ENCODE measurements at regions not wholly inside any gene's neighbourhood (a gene's known extent, or its start where the extent isn't known, plus 50 kb on each side); places are given as distances from the start of the nearest gene placed in this dataset.
A peak's percentile ranks its signal among the peaks of the same experiment; 100 is the strongest.
"Not testable (repeated sequence)": the region's sequence is repeated elsewhere in the genome, so short reads cannot be mapped to it uniquely, and the experiment has no call there.

GRCh38 chr11:67804435-67805252 is 130.2 kb upstream of the ALDH3B2 start:
- DNase-seq: peak; percentile 39

- not testable (repeated sequence) for DNase-seq
Observed at GRCh38 chr11:67803519-67803918, 129.1 kb upstream of the ALDH3B2 start.

- not testable (repeated sequence) for DNase-seq
Observed at GRCh38 chr11:67803055-67803454, 128.6 kb upstream of the ALDH3B2 start.

- DNase-seq: not testable (repeated sequence)
Observed at GRCh38 chr11:67802623-67803022, 128.2 kb upstream of the ALDH3B2 start.

GRCh38 chr11:67801397-67801796 is 127.0 kb upstream of the ALDH3B2 start:
- DNase-seq: not testable (repeated sequence)

- DNase-seq: not testable (repeated sequence)
Observed at GRCh38 chr11:67800591-67800990, 126.2 kb upstream of the ALDH3B2 start.

GRCh38 chr11:67799808-67800207 is 125.4 kb upstream of the ALDH3B2 start:
- DNase-seq: not testable (repeated sequence)

GRCh38 chr11:67797726-67798521 is 123.5 kb upstream of the ALDH3B2 start:
- not testable (repeated sequence) for DNase-seq

- DNase-seq: no peak
Observed at GRCh38 chr11:67795746-67796145, 121.3 kb upstream of the ALDH3B2 start.

GRCh38 chr11:67793750-67794149 is 119.3 kb upstream of the ALDH3B2 start:
- not testable (repeated sequence) for DNase-seq

- peak; percentile 33 for DNase-seq
Observed at GRCh38 chr11:67792273-67792990, 118.0 kb upstream of the ALDH3B2 start.

- not testable (repeated sequence) for DNase-seq
Observed at GRCh38 chr11:67791598-67792170, 117.3 kb upstream of the ALDH3B2 start.

- DNase-seq: not testable (repeated sequence)
Observed at GRCh38 chr11:67788341-67788695, 113.9 kb upstream of the ALDH3B2 start.

- not testable (repeated sequence) for DNase-seq
Observed at GRCh38 chr11:67787681-67788340, 113.4 kb upstream of the ALDH3B2 start.

GRCh38 chr11:67781967-67782366 is 107.5 kb upstream of the ALDH3B2 start:
- DNase-seq: not testable (repeated sequence)

- not testable (repeated sequence) for DNase-seq
Observed at GRCh38 chr11:67781506-67781905, 107.1 kb upstream of the ALDH3B2 start.

- DNase-seq: no peak
Observed at GRCh38 chr11:67780056-67780455, 105.6 kb upstream of the ALDH3B2 start.

- DNase-seq: not testable (repeated sequence)
Observed at GRCh38 chr11:67779189-67779875, 104.9 kb upstream of the ALDH3B2 start.

GRCh38 chr11:67776852-67777520 is 102.6 kb upstream of the ALDH3B2 start:
- no peak for DNase-seq

GRCh38 chr11:67774175-67774574 is 99.8 kb upstream of the ALDH3B2 start:
- DNase-seq: not testable (repeated sequence)
